K562 (cell line): ENCODE measurements at regions not wholly inside any gene's neighbourhood (a gene's known extent, or its start where the extent isn't known, plus 50 kb on each side); places are given as distances from the start of the nearest gene placed in this dataset.

Experiments
- ATAC-seq: fragments of 200-7000 bp; cut with Tn5 transposase; 3 replicates; pipeline ENCODE4 v1.9.1; 2020; ENCODE audit warnings: moderate library complexity
- BruUV-seq: library from RNA; stranded (reverse); fragments of 400-500 nt; replicated peaks from 2 replicates; lab custom pipeline; 2021; lab: Mats Ljungman, UMichigan
- CTCF ChIA-PET: fragments of 300-600 bp; formaldehyde crosslinking; extraction: SDS; loops from one replicate; lab custom pipeline; 2021; ENCODE audit warnings: low intra/inter-chr PET ratio; lab: Yijun Ruan, JAX
- POLR2A ChIA-PET: fragments of 300-600, 350-650 bp; sonication (Branson Sonifier 250); formaldehyde crosslinking; extraction: SDS; loops from one replicate; lab custom pipeline; 2021; ENCODE audit warnings: antibody characterized with exemption, inconsistent platforms; lab: Yijun Ruan, JAX
- DNase-seq, 4 experiments: peaks; one replicate each; pipeline versions ENCODE4 v3.0.0 to v3.0.0-alpha.2; 2011 to 2018; ENCODE audit warnings: low spot score in 3 of 4, mixed read lengths in 3 of 4; ENCODE audit errors: extremely low read depth in 1 of 4
- FAIRE-seq: peaks from 2 replicates; lab custom pipeline; 2011; peaks lifted over from hg19 to GRCh38; lab: Jason Lieb, UNC
- H2AFZ ChIP-seq: 2 replicates; pipeline ENCODE4 v1.6.0; 2011; ENCODE audit warnings: low read depth, low read length, control low read depth, inconsistent platforms
- H3K27ac ChIP-seq: fragments of 200-600 bp; 3 replicates; pipeline ENCODE4 v1.8.0; 2011; ENCODE audit warnings: low read depth, mild to moderate bottlenecking, control low read depth, inconsistent platforms, low read length, moderate library complexity, mixed read lengths; ENCODE audit errors: extremely low read depth
- H3K27me3 ChIP-seq, 2 experiments: fragments of 300-600 bp in 1 of 2; 2 replicates in 1 of 2; 3 replicates in 1 of 2; pipeline versions ENCODE4 v1.6.0 to v1.8.0; 2011; ENCODE audit warnings: inconsistent platforms in 2 of 2, low read length in 2 of 2, mild to moderate bottlenecking in 1 of 2, mixed read lengths in 1 of 2, moderate library complexity in 1 of 2; ENCODE audit not compliant: control insufficient read depth in 2 of 2, insufficient read depth in 2 of 2
- H3K36me3 ChIP-seq: fragments of 300-600 bp; 3 replicates; pipeline ENCODE4 v1.8.0; 2011; ENCODE audit warnings: mild to moderate bottlenecking, low read length, inconsistent platforms; ENCODE audit not compliant: control insufficient read depth, insufficient read depth
- H3K4me1 ChIP-seq, 2 experiments: fragments of 200-600 bp in 1 of 2; replicated peaks in 1 of 2; 2 replicates in 1 of 2; 3 replicates in 1 of 2; pipeline versions ENCODE4 v1.5.1 to v1.8.0; 2011; ENCODE audit warnings: inconsistent platforms in 2 of 2, low read length in 2 of 2, mild to moderate bottlenecking in 1 of 2, mixed read lengths in 1 of 2, moderate library complexity in 1 of 2; ENCODE audit not compliant: control insufficient read depth in 2 of 2, insufficient read depth in 2 of 2
- H3K4me2 ChIP-seq: 2 replicates; pipeline ENCODE4 v1.6.1; 2011; ENCODE audit warnings: low read length, control low read depth, inconsistent platforms, mixed read lengths; ENCODE audit not compliant: insufficient read depth
- H3K4me3 ChIP-seq: fragments of 200-600 bp; sonication (generic), shearing (Covaris generic); 2 replicates; pipeline ENCODE4 v1.5.1; 2016; ENCODE audit warnings: control low read depth, inconsistent platforms
- H3K79me2 ChIP-seq: fragments of 200-600 bp; 3 replicates; pipeline ENCODE4 v1.8.0; 2011; ENCODE audit warnings: low read length, inconsistent platforms; ENCODE audit not compliant: control insufficient read depth, insufficient read depth
- H3K9ac ChIP-seq, 2 experiments: 2 replicates each; pipeline versions ENCODE4 v1.6.0 to v1.6.1; 2011; ENCODE audit warnings: low read depth in 2 of 2, low read length in 2 of 2, control low read depth in 1 of 2, inconsistent platforms in 1 of 2, mild to moderate bottlenecking in 1 of 2, mixed read lengths in 1 of 2; ENCODE audit not compliant: insufficient read depth in 1 of 2
- H3K9me1 ChIP-seq: one replicate; pipeline ENCODE4 v1.6.0; 2011; ENCODE audit warnings: inconsistent platforms, mild to moderate bottlenecking, low read length, moderate library complexity; ENCODE audit not compliant: control insufficient read depth, insufficient read depth
- H3K9me3 ChIP-seq: replicated peaks from 2 replicates; pipeline ENCODE4 v1.5.1; 2011; ENCODE audit warnings: low read depth, low read length, inconsistent platforms; ENCODE audit not compliant: control insufficient read depth, insufficient read depth
- H4K20me1 ChIP-seq: replicated peaks from 2 replicates; pipeline ENCODE4 v1.6.1; 2011; ENCODE audit warnings: low read length, inconsistent platforms, mixed read lengths; ENCODE audit not compliant: control insufficient read depth, insufficient read depth
- C11orf30 ChIP-seq: fragments of 450-650 bp; IDR thresholded peaks from 2 replicates; pipeline ENCODE4 v1.6.1; 2016; ENCODE audit warnings: low read depth, mild to moderate bottlenecking
- CXXC5 ChIP-seq: fragments of 250-450 bp; sonication (Bioruptor Pico); IDR thresholded peaks from 2 replicates; pipeline ENCODE4 v1.8.0; 2022; ENCODE audit warnings: inconsistent platforms, mild to moderate bottlenecking, moderate library complexity
- ERF ChIP-seq: fragments of 450-650 bp; formaldehyde crosslinking; IDR thresholded peaks from 2 replicates; pipeline ENCODE4 v1.4.0; 2020; ENCODE audit warnings: mild to moderate bottlenecking, mixed read lengths
- HNRNPL ChIP-seq: fragments of 200-400 bp; formaldehyde crosslinking; IDR thresholded peaks from 2 replicates; pipeline ENCODE4 v1.6.1; 2017; ENCODE audit warnings: low read depth, mild to moderate bottlenecking, low read length
- KHSRP ChIP-seq: fragments of 450-650 bp; IDR thresholded peaks from 2 replicates; pipeline ENCODE4 v1.6.1; 2017
- MCM3 ChIP-seq: fragments of 450-650 bp; IDR thresholded peaks from 2 replicates; pipeline ENCODE4 v1.6.1; 2016
- MCM5 ChIP-seq: fragments of 450-650 bp; IDR thresholded peaks from 2 replicates; pipeline ENCODE4 v1.6.1; 2016; ENCODE audit warnings: low read depth
- RBM15 ChIP-seq: fragments of 200-400 bp; formaldehyde crosslinking; IDR thresholded peaks from 2 replicates; pipeline ENCODE4 v1.6.1; 2018; ENCODE audit warnings: mild to moderate bottlenecking, low read length, moderate library complexity; ENCODE audit not compliant: insufficient read depth
- SMARCA5 ChIP-seq: fragments of 450-650 bp; IDR thresholded peaks from 2 replicates; pipeline ENCODE4 v1.6.1; 2016
- SOX6 ChIP-seq: fragments of 450-650 bp; IDR thresholded peaks from 2 replicates; pipeline ENCODE4 v1.6.1; 2014; ENCODE audit warnings: mild to moderate bottlenecking
- XRCC3 ChIP-seq: fragments of 450-650 bp; IDR thresholded peaks from 2 replicates; pipeline ENCODE4 v1.6.1; 2017; ENCODE audit warnings: mild to moderate bottlenecking, moderate library complexity
- ZNF232 ChIP-seq: sonication (generic); formaldehyde crosslinking; IDR thresholded peaks from 2 replicates; pipeline ENCODE4 v1.8.0; 2022; ENCODE audit warnings: mild to moderate bottlenecking, missing genetic modification reagents
- ZNF398 ChIP-seq: fragments of 250-450 bp; sonication (Bioruptor Pico); IDR thresholded peaks from 2 replicates; pipeline ENCODE4 v1.8.0; 2021; ENCODE audit warnings: moderate library complexity, mild to moderate bottlenecking, inconsistent platforms
- ZNF41 ChIP-seq: fragments of 250-450 bp; sonication (Bioruptor Pico); conservative IDR thresholded peaks from 2 replicates; pipeline ENCODE4 v1.4.0; 2020; ENCODE audit warnings: mild to moderate bottlenecking
- ZNF766 ChIP-seq: fragments of 200-800 bp; sonication (Bioruptor generic); conservative IDR thresholded peaks from 2 replicates; pipeline ENCODE4 v1.6.1; 2016; ENCODE audit warnings: missing genetic modification characterization, missing compliant biosample characterization
- ZSCAN32 ChIP-seq: fragments of 450-650 bp; formaldehyde crosslinking; IDR thresholded peaks from 2 replicates; pipeline ENCODE4 v1.4.0; 2020; ENCODE audit warnings: mild to moderate bottlenecking, moderate library complexity
- WGBS: fragments of 100-300 bp; shearing (Covaris generic); methylation state at CpG from one replicate; pipeline ENCODE4 v1.1.6; 2016; ENCODE audit warnings: low coverage, mixed read lengths; ENCODE audit not compliant: insufficient coverage; ENCODE audit errors: missing lambda C conversion rate; 5-methylcytosine and 5-hydroxymethylcytosine counted together
- in situ Hi-C: fragments of 300-500 bp; cut with MboI; formaldehyde crosslinking; loops from 4 replicates; pipeline ENCODE4 v1.15.0; 2018; ENCODE audit warnings: inconsistent platforms, mixed read lengths
- intact Hi-C: fragments of 100-400 bp; cut with micrococcal nuclease; formaldehyde crosslinking; loops from 2 replicates; pipeline ENCODE4 v1.14.2; 2022
- TF ChIP-seq, protein P1 (sequence below): fragments of 250-450 bp; sonication (Bioruptor Pico); IDR thresholded peaks from 2 replicates; pipeline ENCODE4 v1.5.0; 2021

- in situ Hi-C loops = no loop called here
- ChIA-PET CTCF (no interaction called here), POLR2A (no interaction called here)
Measured at GRCh38 chr14:86087377-86087776, 557.4 kb downstream of the FLRT2 start.

DNA sequence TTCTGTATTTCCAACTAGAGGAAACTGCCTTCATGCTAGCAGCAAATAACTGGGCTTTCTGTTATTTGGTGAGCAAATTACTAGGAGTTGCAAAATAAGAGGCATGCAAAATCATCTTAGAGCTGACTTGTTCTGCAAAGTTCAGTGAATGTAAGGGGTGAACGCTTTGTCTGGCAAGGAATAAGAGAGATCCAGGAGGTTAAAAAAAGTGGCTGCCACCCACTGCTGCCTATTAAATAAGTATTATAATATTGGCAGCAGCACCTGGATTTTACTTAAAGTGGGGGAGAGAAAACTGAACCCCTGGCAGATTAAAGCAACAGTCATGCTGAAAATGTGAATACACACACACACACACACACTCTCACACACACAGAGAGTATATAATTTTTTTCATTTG, 557.0 kb downstream of the FLRT2 start:
- no peaks in the 10 kb centered on the region for H3K9me3 ChIP-seq
- ChIA-PET POLR2A (no interaction called here), CTCF (no interaction called here)
- WGBS = 0% methylated on average over 1 of the region's 1 CpG
- intact Hi-C loops = no loop called here
- no peak overlapping the region for H3K27ac ChIP-seq
- no peaks in the 10 kb centered on the region for H3K4me1 ChIP-seq
- H4K20me1 ChIP-seq = no peaks in the 10 kb centered on the region
- no peaks in the 10 kb centered on the region for H3K36me3 ChIP-seq
- no TSS peak for BruUV-seq
- H3K9ac ChIP-seq = no peak overlapping the region
- no peaks in the 10 kb centered on the region for H3K9me1 ChIP-seq
- ATAC-seq (no peak), FAIRE-seq (no peak), DNase-seq (no peak)
- TF ChIP-seq ZNF41 = no peak
- no peak for TF ChIP-seq ZNF398 (CRISPR knock-in tag)
- TF ChIP-seq ZSCAN32 = no peak
- no peak for TF ChIP-seq MCM5
- TF ChIP-seq RBM15 = no peak
- TF ChIP-seq SMARCA5 = no peak
- no peak for TF ChIP-seq XRCC3
- TF ChIP-seq C11orf30 = no peak
- TF ChIP-seq ZNF232 = no peak
- TF ChIP-seq, all 486 proteins: peak for 0
- Histone ChIP-seq H3K79me2 (no peaks in the 10 kb centered on the region), H3K27me3 (no peaks in the 10 kb centered on the region), H3K4me3 (no peak overlapping the region), H2AFZ (no peak overlapping the region), H3K4me2 (no peak overlapping the region)
- in situ Hi-C loops = no loop called here

More at GRCh38 chr14:86087377-86087776, 557.4 kb downstream of the FLRT2 start:
- no peak for FAIRE-seq
- no peak for ATAC-seq
- no peak for DNase-seq
- H4K20me1 ChIP-seq = no peaks in the 10 kb centered on the region
- TF ChIP-seq SOX6 (no peak), CXXC5 (CRISPR knock-in tag) (no peak), KHSRP (no peak), MCM3 (no peak), HNRNPL (no peak), ZNF766 (CRISPR knock-in tag) (no peak), ERF (no peak)
- TF ChIP-seq, protein P1, sequence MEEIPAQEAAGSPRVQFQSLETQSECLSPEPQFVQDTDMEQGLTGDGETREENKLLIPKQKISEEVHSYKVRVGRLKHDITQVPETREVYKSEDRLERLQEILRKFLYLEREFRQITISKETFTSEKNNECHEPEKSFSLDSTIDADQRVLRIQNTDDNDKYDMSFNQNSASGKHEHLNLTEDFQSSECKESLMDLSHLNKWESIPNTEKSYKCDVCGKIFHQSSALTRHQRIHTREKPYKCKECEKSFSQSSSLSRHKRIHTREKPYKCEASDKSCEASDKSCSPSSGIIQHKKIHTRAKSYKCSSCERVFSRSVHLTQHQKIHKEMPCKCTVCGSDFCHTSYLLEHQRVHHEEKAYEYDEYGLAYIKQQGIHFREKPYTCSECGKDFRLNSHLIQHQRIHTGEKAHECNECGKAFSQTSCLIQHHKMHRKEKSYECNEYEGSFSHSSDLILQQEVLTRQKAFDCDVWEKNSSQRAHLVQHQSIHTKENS (CRISPR knock-in tag) = no peak
- no peaks in the 10 kb centered on the region for H3K4me1 ChIP-seq
- H3K79me2 ChIP-seq = no peaks in the 10 kb centered on the region
- no peaks in the 10 kb centered on the region for H3K9me1 ChIP-seq
- WGBS = 0% methylated on average over 1 of the region's 2 CpGs
- no peaks in the 10 kb centered on the region for H3K9me3 ChIP-seq
- no TSS peak for BruUV-seq
- no peak overlapping the region for H3K4me3 ChIP-seq
- no peak overlapping the region for H3K4me2 ChIP-seq
- no peaks in the 10 kb centered on the region for H3K36me3 ChIP-seq
- no peak overlapping the region for H2AFZ ChIP-seq
- intact Hi-C loops = no loop called here
- no peaks in the 10 kb centered on the region for H3K27me3 ChIP-seq
- H3K27ac ChIP-seq = no peak overlapping the region
- H3K9ac ChIP-seq = no peak overlapping the region
